ENCODE measurements at regions not wholly inside any gene's neighbourhood (a gene's known extent, or its start where the extent isn't known, plus 50 kb on each side); places are given as distances from the start of the nearest gene placed in this dataset.

DNA sequence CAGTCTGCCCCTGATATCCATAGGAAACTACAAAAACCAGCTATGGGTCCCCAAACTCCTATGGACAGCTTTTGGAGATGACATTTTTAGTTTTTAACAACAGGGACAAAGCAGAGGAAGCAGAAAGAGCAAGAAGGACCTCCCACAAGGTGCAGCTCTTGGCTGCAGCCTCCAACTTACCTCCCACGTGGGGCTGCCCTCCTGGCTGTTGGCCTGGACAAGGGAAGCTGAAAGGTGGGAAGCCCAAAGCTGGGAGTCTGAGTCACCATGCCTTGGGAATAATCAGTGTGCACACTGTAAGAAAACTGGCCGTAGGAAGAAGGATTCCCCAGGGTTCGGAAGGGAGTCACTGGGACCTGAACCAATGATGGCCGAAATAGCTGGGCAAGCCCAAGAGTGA, 51.8 kb upstream of the PAX1 start:
- TF ChIP-seq, protein P1, sequence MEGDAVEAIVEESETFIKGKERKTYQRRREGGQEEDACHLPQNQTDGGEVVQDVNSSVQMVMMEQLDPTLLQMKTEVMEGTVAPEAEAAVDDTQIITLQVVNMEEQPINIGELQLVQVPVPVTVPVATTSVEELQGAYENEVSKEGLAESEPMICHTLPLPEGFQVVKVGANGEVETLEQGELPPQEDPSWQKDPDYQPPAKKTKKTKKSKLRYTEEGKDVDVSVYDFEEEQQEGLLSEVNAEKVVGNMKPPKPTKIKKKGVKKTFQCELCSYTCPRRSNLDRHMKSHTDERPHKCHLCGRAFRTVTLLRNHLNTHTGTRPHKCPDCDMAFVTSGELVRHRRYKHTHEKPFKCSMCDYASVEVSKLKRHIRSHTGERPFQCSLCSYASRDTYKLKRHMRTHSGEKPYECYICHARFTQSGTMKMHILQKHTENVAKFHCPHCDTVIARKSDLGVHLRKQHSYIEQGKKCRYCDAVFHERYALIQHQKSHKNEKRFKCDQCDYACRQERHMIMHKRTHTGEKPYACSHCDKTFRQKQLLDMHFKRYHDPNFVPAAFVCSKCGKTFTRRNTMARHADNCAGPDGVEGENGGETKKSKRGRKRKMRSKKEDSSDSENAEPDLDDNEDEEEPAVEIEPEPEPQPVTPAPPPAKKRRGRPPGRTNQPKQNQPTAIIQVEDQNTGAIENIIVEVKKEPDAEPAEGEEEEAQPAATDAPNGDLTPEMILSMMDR (IDR thresholded peaks at IDR 0.05 in 2 of 3, conservative IDR thresholded peaks at IDR 0.05 in 1 of 3; ENCODE audit: insufficient read depth in 2 of 3, low read depth in 1 of 3, low read length in 3 of 3) = no peak
- TF ChIP-seq TARDBP (IDR thresholded peaks at IDR 0.05) = no peak
- TF ChIP-seq POLR2A (conservative IDR thresholded peaks at IDR 0.05) = no peak
- TF ChIP-seq EP300 (IDR thresholded peaks at IDR 0.05; ENCODE audit: low read length) = no peak
- TF ChIP-seq, protein P2, sequence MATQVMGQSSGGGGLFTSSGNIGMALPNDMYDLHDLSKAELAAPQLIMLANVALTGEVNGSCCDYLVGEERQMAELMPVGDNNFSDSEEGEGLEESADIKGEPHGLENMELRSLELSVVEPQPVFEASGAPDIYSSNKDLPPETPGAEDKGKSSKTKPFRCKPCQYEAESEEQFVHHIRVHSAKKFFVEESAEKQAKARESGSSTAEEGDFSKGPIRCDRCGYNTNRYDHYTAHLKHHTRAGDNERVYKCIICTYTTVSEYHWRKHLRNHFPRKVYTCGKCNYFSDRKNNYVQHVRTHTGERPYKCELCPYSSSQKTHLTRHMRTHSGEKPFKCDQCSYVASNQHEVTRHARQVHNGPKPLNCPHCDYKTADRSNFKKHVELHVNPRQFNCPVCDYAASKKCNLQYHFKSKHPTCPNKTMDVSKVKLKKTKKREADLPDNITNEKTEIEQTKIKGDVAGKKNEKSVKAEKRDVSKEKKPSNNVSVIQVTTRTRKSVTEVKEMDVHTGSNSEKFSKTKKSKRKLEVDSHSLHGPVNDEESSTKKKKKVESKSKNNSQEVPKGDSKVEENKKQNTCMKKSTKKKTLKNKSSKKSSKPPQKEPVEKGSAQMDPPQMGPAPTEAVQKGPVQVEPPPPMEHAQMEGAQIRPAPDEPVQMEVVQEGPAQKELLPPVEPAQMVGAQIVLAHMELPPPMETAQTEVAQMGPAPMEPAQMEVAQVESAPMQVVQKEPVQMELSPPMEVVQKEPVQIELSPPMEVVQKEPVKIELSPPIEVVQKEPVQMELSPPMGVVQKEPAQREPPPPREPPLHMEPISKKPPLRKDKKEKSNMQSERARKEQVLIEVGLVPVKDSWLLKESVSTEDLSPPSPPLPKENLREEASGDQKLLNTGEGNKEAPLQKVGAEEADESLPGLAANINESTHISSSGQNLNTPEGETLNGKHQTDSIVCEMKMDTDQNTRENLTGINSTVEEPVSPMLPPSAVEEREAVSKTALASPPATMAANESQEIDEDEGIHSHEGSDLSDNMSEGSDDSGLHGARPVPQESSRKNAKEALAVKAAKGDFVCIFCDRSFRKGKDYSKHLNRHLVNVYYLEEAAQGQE (IDR thresholded peaks at IDR 0.05; ENCODE audit: borderline replicate concordance) = no peak
- TF ChIP-seq, protein P2 (CRISPR knock-in tag; IDR thresholded peaks at IDR 0.05; ENCODE audit: low read depth) = no peak
- TF ChIP-seq STAT5A (IDR thresholded peaks at IDR 0.05; ENCODE audit: borderline replicate concordance, low read length) = no peak
- TF ChIP-seq ZBTB17 (CRISPR knock-in tag; IDR thresholded peaks at IDR 0.05) = no peak

Data from K562 (cell line).